ENCODE measurements at regions not wholly inside any gene's neighbourhood (a gene's known extent, or its start where the extent isn't known, plus 50 kb on each side); places are given as distances from the start of the nearest gene placed in this dataset.

GRCh38 chr12:127374447-127374846 is 892.5 kb upstream of the TMEM132C start:
- no peak overlapping the region for H3K4me3 ChIP-seq (ENCODE audit: insufficient read depth, low read length)
- no peak overlapping the region for H3K27ac ChIP-seq (ENCODE audit: low read depth, low read length)
- no peaks in the 10 kb centered on the region for H3K27me3 ChIP-seq (ENCODE audit: insufficient read depth, low read length)
- H3K4me1 ChIP-seq (ENCODE audit: insufficient read depth, low read length) = no peaks in the 10 kb centered on the region
- H3K79me2 ChIP-seq (ENCODE audit: insufficient read depth, low read length) = no peaks in the 10 kb centered on the region
- no peak for DNase-seq (ENCODE audit: insufficient read length, low spot score, missing footprints)
- no peaks in the 10 kb centered on the region for H4K20me1 ChIP-seq (ENCODE audit: insufficient read depth, low read length)
- H2AFZ ChIP-seq (ENCODE audit: low read length) = no peak overlapping the region
- no peak for TF ChIP-seq CTCF (IDR thresholded peaks at IDR 0.05; ENCODE audit: extremely low read depth, low read depth, low read length)
- H3K4me2 ChIP-seq (ENCODE audit: insufficient read depth, low read length) = no peak overlapping the region
- no peaks in the 10 kb centered on the region for H3K9me3 ChIP-seq (ENCODE audit: low read depth, low read length)
- no peaks in the 10 kb centered on the region for H3K36me3 ChIP-seq (ENCODE audit: insufficient read depth, low read length)

- peak overlapping the region; percentile 88 for H3K4me2 ChIP-seq (ENCODE audit: insufficient read depth, low read length)
- TF ChIP-seq CTCF (IDR thresholded peaks at IDR 0.05; ENCODE audit: extremely low read depth, low read depth, low read length) = peak; percentile 84
- no peaks in the 10 kb centered on the region for H4K20me1 ChIP-seq (ENCODE audit: insufficient read depth, low read length)
- peak overlapping the region; percentile 66 for H3K4me3 ChIP-seq (ENCODE audit: insufficient read depth, low read length)
- no peak overlapping the region for H3K27ac ChIP-seq (ENCODE audit: low read depth, low read length)
- H3K36me3 ChIP-seq (ENCODE audit: insufficient read depth, low read length) = no peaks in the 10 kb centered on the region
- no peaks in the 10 kb centered on the region for H3K27me3 ChIP-seq (ENCODE audit: insufficient read depth, low read length)
- no peaks in the 10 kb centered on the region for H3K9me3 ChIP-seq (ENCODE audit: low read depth, low read length)
- peak; percentile 95 for DNase-seq (ENCODE audit: insufficient read length, low spot score, missing footprints)
- peak overlapping the region; percentile 79 for H2AFZ ChIP-seq (ENCODE audit: low read length)
- H3K4me1 ChIP-seq (ENCODE audit: insufficient read depth, low read length) = peaks cover 18% of the 10 kb centered on the region
- no peaks in the 10 kb centered on the region for H3K79me2 ChIP-seq (ENCODE audit: insufficient read depth, low read length)
These were observed 885.8 kb upstream of the TMEM132C start for GRCh38 chr12:127381043-127381668.

- Histone ChIP-seq H3K9me3 (ENCODE audit: low read depth, low read length) (no peaks in the 10 kb centered on the region), H3K79me2 (ENCODE audit: insufficient read depth, low read length) (no peaks in the 10 kb centered on the region), H2AFZ (ENCODE audit: low read length) (no peak overlapping the region), H3K4me3 (ENCODE audit: insufficient read depth, low read length) (no peak overlapping the region), H3K27ac (ENCODE audit: low read depth, low read length) (no peak overlapping the region), H3K36me3 (ENCODE audit: insufficient read depth, low read length) (no peaks in the 10 kb centered on the region), H3K4me2 (ENCODE audit: insufficient read depth, low read length) (no peak overlapping the region), H4K20me1 (ENCODE audit: insufficient read depth, low read length) (no peaks in the 10 kb centered on the region), H3K27me3 (ENCODE audit: insufficient read depth, low read length) (no peaks in the 10 kb centered on the region), H3K4me1 (ENCODE audit: insufficient read depth, low read length) (peaks cover 18% of the 10 kb centered on the region)
- DNase-seq (ENCODE audit: insufficient read length, low spot score, missing footprints) = no peak
- no peak for TF ChIP-seq CTCF (IDR thresholded peaks at IDR 0.05; ENCODE audit: extremely low read depth, low read depth, low read length)
These were observed 885.3 kb upstream of the TMEM132C start for GRCh38 chr12:127381681-127382080.

GRCh38 chr12:127383281-127383680 is 883.7 kb upstream of the TMEM132C start:
- Histone ChIP-seq H4K20me1 (ENCODE audit: insufficient read depth, low read length) (no peaks in the 10 kb centered on the region), H3K36me3 (ENCODE audit: insufficient read depth, low read length) (no peaks in the 10 kb centered on the region), H3K27me3 (ENCODE audit: insufficient read depth, low read length) (no peaks in the 10 kb centered on the region), H3K4me1 (ENCODE audit: insufficient read depth, low read length) (peaks cover 18% of the 10 kb centered on the region), H3K79me2 (ENCODE audit: insufficient read depth, low read length) (no peaks in the 10 kb centered on the region), H3K9me3 (ENCODE audit: low read depth, low read length) (no peaks in the 10 kb centered on the region), H3K4me3 (ENCODE audit: insufficient read depth, low read length) (peak overlapping the region; percentile 64), H3K4me2 (ENCODE audit: insufficient read depth, low read length) (peak overlapping the region; percentile 81), H3K27ac (ENCODE audit: low read depth, low read length) (peak overlapping the region; percentile 39), H2AFZ (ENCODE audit: low read length) (peak overlapping the region; percentile 82)
- DNase-seq (ENCODE audit: insufficient read length, low spot score, missing footprints) = peak; percentile 87
- no peak for TF ChIP-seq CTCF (IDR thresholded peaks at IDR 0.05; ENCODE audit: extremely low read depth, low read depth, low read length)
